Keratinocyte (primary cell): ENCODE measurements at regions not wholly inside any gene's neighbourhood (a gene's known extent, or its start where the extent isn't known, plus 50 kb on each side); places are given as distances from the start of the nearest gene placed in this dataset.

Experiments
- CTCF ChIP-seq, 3 experiments: IDR thresholded peaks in 1 of 3; conservative IDR thresholded peaks in 1 of 3; optimal IDR thresholded peaks in 1 of 3; 2 replicates in 2 of 3; 3 replicates in 1 of 3; pipeline versions ENCODE3 to v1.5.1; 2011; ENCODE audit warnings: low read length in 3 of 3, mild to moderate bottlenecking in 3 of 3, moderate library complexity in 2 of 3, control low read depth in 1 of 3, inconsistent platforms in 1 of 3; ENCODE audit not compliant: insufficient read depth in 2 of 3; ENCODE audit errors: extremely low read depth in 1 of 3
- EZH2 ChIP-seq: IDR thresholded peaks from one replicate; pipeline ENCODE4 v1.6.1; 2012; ENCODE audit warnings: inconsistent platforms, mild to moderate bottlenecking, low read length, moderate library complexity

- TF ChIP-seq CTCF (optimal IDR thresholded peaks at IDR 0.05 in 1 of 3, IDR thresholded peaks at IDR 0.05 in 1 of 3, conservative IDR thresholded peaks at IDR 0.05 in 1 of 3; ENCODE audit: extremely low read depth in 1 of 3, insufficient read depth in 2 of 3, low read length in 3 of 3) (no peak), EZH2 (no peak)
Measured at GRCh38 chr7:17502213-17503060, 204.0 kb downstream of the AHR start.
